Stimulated activated CD4-positive, alpha-beta T cell treated with anti-CD3 and anti-CD28 coated beads, Interleukin-1b, Interleukin-23, amount 100 ng/mL, for 24 hours (primary cell): ENCODE measurements at regions not wholly inside any gene's neighbourhood (a gene's known extent, or its start where the extent isn't known, plus 50 kb on each side); places are given as distances from the start of the nearest gene placed in this dataset.
"Not testable (repeated sequence)": the region's sequence is repeated elsewhere in the genome, so short reads cannot be mapped to it uniquely, and the experiment has no call there.

ENCODE experiments used
- DNase-seq, 4 experiments: peaks; one replicate each; pipeline ENCODE4 v3.0.0-alpha.2; 2020; ENCODE audit warnings: low read depth in 4 of 4, low spot score in 1 of 4

DNA sequence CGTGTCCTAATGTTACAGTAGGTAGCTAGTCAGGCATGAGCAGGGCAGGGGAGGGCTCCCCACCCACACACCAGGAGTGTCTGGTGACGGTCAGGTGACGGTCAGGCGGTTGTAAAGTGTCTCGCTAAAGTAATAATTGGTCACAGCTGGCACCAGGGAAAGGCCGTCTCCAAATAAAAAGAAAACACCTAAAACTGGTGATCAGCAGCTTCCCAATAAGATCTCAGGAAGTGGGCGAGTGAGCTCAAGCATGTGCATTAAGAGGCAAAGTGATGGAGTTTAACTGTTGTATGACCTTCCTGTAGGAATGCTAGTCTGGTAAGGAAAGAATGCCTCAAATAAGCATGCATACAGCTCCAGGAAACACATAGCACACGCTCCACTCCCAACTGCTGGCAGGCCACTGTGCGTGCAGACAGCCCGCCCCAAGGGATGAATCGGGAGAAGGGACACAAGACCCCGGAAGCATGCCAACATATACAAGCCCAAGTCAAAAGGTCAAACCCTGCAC is 177.1 kb downstream of the RNF144A start:
- DNase-seq, result no peak

DNA sequence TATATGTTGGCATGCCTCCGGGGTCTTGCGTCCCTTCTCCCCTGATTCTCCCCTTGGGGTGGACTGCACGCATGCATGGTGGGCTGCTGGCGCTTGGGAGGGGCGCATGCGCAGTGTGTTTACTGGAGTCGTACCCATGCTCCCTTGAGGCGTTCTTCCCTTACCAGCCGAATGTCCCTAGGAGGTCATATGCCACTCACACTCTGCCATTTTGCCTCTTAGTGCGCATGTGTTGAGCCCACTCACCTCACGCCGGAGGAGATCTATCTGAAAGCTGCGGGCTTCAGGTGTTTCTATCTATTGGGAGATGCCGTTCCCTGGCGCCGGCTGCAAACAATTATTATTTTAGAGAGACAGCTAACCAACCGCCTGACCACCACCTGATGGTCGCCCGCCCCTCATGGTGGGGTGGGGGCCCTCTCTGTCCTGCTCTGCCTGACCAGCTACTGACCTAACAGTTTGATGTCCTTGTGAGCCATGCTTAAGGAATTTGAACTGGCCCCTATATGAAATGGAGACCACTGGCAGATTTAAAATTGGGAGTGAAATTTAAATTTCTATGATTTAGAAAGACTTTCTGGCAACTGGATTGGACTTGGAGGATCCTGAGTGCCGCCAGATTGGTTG is 179.6 kb downstream of the RNF144A start:
- no peak for DNase-seq

DNA sequence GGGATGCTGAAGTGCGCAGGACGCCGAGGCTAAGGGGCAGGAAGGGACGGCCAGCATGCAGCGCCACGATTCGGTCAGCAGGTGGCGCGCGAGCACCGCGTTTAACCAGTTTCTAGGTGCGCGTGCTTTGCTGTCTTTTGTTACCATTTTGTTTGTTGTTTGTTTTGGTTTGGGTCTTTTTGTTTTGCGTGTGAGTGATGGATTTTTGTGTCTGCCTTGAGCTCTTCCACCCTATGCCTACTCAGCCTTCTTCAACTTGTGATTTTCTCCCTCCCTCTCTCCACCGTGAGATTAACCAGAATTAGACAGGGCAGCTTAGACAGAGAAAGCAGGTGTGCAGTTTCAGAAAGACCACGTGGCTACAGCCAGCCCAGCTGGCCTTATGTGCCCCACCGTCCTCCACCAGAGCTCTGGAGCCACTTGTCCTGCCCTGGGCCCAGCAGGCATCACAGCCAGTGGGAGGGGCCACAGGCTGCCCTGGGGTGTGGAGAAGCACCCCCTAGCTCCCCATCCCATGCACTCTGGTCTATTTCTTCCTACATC is 180.2 kb downstream of the RNF144A start:
- DNase-seq, result peak; percentile 48 to 59 (median 57)

DNA sequence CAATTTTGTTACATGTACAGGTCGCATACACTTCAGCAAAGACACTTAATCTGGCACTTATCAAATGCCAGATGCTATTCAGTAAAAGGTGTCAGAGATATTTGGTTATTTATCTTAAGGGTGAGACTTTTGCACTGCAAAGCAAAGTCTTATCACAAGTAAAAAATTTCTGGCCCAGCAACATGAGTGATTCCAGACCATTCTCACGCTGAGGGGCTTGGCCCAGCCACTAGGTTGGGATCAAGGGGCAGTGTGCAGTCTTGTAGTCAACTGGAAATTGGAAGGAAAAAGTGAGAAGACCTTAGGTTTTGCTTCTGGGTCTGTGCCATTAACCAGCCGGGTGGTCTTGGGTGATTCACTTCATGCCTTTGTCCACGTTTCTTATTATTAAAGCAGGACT is 181.6 kb downstream of the RNF144A start:
- DNase-seq, result no peak

DNA sequence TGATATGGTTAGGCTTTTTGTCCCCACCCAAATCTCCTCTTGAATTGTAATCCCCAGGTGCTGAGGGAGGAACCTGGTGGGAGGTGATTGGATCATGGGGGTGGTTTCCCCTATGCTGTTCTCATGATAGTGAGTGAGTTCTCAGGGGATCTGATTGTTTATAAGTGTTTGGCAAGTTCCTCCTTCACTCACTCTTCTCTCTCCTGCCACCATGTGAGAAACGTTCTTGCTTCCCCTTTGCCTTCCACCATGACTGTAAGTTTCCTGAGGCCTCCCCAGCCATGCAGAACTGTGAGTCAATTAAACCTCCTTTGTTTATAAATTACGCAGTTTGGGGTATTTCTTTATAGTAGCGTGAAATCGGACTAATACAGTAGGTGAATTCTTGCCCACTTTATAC is 182.5 kb downstream of the RNF144A start:
- not testable (repeated sequence) for DNase-seq

DNA sequence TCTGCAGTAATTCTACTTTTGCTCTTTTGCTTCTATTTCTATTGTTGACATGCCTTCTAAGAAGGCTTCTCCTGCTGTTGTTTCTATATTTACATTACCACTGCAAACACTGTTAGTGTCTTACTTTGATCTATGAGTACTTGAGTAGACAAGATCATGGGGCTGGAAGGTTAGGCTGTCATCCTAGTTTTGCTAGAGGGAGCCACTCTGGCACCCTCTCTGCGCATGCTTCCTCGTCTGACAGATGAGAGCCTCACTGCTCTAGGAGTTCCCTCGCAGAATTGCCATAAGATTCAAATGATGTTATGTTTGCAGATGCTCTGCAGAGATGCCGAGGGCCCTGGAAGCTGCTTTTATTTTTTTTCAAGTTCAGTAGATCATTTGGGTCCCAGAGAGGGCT is 185.6 kb downstream of the RNF144A start:
- DNase-seq, result no peak

DNA sequence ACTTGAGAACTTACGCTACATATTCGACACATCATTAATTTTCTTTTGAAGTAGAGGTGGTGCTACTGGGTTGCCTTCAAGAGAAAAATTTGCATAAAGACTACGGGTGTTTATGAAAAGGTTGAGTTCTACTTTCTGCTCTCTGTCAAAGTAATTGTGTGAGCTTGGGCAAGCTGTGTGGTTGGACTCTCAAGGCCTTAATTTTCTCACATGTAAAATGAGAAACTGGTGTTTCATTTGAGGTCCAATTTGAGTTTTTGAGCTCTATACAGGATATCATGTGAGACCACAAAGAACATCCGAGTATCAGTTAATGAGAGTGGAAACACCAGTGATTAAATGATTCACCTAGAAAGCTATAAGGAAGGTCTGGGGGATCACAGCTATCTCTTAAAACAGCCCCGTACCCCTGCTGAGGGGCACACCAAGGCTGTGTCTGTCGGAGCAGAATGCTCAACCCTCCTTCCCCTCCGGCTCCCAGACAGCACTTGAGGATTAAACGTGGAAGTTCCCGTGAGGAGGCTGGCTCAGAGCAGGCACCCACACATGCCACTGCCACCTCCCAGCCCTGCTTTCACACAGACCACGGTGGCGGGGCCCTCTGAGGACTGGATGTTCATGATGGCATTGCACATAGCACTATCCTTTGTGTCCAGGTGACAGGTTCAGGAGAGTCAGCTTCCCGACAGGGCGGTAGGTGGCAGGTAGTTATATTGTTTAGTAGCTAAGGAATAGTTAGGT is 191.8 kb downstream of the RNF144A start:
- DNase-seq, result no peak

DNA sequence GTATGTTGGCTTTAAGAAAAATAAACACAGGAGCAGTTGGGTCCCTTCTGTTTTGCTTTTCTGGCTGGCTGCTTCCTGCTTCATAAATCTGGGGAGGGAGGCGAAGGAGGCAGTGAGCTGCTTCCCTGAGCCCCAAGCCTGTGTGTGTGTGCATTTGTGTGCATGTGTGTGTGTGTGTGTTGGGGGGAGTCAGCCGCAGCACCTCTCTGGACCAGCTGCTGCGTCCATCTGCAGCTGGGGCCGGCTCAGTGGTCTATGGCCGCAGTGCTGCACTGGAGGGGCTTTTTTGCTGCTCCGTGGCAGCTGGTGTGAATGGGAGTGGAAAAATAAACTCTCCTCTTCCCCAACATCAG is 192.3 kb downstream of the RNF144A start:
- DNase-seq, result no peak

DNA sequence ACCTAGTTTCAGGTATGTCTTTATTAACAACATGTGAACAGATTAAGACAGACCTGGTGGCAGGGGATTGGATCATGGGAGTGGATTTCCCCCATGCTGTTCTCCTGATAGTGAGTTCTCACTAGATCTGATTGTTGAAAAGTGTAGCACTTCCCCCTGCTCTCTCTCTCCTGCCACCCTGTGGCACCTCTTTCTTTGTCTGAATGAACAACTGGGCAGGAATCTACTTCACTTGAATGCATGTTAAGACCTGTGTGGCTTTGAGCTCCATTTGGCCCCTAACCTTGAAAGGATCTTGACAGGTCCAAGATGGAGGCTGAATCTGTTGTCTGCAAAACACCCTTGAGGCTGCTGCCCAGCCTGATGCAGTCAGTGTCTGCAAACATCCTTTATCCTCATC is 194.4 kb downstream of the RNF144A start:
- no peak for DNase-seq

DNA sequence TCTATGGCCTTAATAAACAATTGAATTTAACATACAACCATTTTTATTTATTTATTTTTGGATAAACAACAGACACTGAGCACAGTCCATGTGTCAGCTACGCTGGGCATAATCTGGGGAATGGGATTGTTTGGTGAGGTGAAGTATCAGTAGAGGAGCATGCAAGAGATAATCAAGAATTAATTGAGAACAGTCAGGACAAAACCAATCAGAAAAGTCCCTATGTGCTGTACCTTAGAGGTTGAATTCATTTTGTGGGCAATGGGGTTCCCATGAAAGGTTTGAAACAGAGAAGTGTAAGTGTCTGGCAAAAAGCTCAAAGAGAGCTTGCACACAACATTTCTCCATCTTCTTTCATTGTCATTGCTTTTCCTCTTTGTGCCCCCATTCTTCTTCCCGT is 198.2 kb downstream of the RNF144A start:
- DNase-seq, result no peak

DNA sequence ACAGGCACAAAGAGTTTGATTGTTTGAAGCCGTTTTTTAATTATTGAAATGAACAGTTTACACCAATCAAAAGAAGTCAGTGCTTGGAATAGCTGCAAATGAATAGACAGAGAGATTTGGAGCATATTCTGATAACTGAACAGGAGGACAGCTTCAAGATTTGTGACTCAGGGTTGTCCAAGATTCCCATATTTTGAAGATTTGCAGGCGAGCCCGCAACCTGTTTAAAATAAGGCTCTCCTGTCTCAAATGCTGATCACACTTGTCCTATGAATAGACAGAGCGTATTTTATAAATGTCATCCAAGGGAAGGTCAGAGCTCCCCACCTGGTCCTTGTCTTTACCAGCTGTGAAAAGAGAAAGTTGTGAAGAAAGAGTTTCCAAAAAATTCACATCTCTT is 198.7 kb downstream of the RNF144A start:
- no peak for DNase-seq

DNA sequence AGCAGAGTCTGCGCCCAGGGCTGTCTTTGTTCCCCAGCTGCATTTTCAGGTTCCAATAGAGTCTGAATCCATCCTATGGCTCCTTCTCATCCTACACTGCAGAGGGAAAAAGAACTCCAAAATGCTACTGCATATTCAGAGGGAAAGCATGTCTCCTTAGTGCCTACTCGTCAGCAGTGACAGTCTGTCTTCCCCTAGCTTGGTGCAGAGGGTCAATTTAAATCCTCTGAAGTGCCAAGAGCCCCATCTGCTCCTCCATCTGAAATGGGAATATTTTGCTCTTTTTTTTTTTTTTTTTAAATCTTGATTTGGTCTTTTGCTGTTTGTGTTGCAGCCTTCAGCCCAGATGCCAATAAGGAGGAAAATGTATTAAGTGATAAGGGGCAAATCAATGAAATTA is 199.3 kb downstream of the RNF144A start:
- DNase-seq, result no peak

DNA sequence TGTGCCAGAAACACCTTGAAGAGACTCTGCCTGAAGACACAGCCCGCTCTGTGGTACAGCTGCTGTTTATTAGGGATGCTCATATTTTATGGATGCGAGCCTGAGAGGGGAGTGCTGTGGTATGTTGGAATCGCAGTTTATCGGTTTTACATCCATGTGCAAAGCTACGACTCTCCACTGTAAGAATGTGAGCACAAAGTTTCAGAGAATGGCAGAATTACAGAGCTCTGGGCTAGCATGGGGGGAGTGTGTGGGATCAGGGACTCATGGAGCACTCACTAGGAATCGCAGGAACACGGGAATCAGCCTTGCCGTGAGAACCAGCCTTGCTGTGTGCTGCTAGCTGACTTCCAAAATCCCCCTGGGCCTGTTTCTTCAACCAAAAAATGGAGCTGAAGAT is 199.9 kb downstream of the RNF144A start:
- DNase-seq, result no peak

DNA sequence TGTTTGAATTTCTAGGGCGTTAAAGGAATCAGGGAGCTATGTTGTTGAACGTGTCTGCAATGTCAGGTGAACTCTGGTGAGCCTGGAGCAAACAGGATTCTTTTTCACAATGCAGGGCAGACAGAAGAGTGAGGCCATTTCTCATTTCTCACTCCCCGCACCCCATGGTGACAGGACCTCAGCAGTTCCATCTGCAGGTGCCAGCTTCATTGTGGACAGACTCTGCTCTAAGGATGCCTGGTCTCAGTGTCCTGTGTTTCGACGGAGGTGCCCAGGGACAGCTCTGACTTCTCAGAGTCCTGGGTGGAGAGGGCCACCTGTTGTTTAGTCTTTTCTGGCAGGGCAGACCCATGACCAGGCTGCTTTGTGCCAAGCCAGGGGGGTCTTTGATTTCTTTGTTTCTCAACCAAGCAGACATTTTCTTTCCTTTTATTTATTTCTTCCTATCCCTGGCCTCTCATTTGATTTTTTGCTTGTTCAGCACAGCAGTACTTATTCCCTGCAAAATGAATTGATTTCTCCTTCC is 201.5 kb downstream of the RNF144A start:
- DNase-seq, result no peak

DNA sequence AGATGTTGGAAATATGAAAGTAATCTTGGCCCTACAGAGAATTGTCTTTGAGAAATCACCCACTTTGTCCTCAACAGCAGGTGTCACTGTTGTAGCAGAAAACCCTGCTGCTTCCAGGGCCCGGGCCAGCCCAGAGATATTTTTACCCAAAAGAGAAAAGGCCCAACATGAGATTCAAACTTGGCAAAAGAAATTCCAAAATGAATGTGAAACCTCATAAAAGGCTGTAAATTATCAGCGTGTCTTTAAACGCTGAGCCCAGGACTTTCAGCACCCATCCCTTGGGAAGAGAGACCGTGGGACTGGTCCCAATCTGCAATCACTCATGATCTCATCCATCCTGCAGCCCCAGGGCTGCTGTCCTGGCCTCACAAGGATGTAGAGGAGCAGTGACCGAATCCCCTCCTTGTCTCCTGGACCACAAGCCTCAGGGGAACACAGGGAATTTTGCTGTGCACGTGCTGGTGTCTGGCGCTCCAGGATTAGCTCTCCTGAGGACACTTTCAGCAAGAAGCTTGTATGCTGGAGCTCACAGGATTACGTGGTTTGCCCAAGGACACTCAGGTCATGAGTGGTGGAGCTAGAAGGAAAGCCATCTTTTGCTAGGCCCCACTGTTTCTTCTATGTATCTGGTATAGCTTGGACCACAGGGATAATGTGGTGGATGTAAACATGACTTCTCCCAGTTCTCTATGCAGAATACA is 202.1 kb downstream of the RNF144A start:
- DNase-seq, result no peak

DNA sequence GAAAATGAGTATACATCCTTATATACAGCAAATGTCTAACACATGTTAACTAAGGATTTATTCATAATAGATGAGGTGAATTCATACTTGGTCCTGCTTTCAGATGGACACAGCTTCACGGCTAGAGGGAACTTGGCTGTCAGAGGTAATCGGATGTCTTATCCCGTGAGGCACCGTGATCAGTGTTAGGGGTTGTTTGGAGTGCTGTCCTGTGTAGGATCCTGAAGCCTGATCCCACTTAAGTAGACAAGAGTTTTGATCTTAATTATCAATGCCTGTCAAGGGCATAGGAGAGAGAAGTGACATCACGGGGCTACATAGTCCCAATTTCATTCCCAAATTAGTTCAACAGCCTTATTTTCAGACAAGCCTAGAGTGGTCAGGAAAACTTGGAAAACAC is 204.6 kb downstream of the RNF144A start:
- no peak for DNase-seq

DNA sequence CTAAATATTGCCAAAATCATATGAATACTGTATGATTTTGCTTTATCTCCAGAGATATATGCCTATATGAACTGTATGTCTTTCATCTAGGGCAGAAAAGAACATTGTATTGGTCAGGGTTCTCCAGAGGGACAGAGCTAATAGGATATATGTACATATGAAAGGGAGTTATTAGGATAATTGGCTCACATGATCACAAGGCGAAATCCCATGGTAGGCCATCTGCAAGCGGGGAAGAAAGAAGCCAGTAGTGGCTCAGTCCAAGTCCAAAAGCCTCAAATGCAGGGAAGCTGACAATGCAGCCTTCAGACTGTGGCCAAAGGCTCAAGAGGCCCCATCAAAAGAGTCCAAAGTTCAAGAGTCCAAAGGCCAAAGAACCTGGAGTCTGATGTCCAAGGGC is 209.9 kb downstream of the RNF144A start:
- DNase-seq, result no peak

DNA sequence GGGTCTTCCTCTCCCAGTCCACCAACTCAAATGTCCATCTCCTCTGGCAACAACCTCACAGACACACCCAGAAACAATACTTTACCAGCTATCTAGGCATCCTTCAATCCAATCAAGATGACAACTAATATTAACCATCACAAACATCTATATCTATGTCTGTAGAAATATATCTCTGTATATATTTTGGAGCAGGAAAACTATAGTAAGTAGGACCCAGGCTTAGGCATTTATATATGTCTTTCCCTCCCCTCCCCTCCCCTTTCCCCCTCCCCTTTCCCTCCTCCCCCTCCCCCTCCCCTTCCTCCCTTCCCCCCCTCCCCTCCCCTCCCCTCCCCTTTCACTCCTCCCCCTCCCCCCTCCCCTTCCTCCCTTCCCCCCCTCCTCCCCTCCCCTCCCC is 210.5 kb downstream of the RNF144A start:
- no peak for DNase-seq

DNA sequence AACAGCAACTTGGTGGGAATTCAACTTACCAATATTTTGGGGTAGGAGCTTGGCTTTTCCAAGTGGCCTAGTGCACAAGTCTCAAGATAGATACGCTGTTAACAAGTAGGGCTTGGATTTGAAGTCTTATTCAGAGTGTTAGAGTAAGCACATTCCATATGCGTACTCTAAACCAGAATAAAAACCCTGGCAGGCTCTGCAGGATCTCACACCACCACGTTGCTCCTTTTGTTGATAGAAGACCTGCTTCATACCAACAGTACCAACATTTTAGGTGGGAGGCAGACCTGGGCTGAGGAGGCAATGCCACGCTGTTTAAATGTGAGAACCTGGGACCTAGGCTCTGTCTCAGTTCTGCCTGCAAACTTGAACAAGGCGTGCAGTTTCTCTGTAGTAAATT is 214.0 kb downstream of the RNF144A start:
- DNase-seq, result no peak

DNA sequence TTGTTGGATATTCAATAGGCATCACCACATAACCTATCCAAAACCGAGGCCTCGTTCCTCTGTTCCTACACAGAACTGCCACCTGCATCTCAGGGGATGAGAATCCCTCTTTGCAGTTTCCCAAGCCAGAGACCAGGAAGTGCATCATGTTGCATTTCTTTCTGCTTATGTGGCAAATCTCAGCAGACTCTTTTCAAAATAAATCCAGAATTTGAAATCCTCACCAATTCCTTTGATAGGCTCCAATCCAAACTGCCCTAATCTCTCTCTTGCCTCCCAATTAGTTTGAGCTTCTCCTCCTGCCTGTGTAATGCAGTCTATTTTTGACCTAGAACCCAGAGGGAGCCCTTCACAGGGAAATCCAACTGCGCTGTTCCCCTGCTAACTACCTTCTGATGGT is 215.5 kb downstream of the RNF144A start:
- no peak for DNase-seq

DNA sequence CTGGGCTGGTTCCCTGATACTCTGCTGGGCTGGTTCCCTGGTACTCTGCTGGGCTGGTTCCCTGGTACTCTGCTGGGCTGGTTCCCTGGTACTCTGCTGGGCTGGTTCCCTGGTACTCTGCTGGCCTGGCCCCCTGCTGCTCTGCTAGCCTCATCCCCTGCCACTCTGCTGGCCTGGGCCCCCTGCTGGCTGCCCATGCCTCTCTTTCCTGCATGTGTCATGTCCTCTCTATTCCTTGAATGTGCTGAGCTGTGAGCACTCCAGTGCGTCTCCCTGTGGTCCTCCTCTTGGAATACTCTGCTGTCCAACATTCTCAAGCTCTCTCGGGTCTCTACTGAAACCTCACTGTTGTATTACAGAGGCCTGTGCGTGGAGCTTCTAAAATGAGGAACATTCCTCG is 216.3 kb downstream of the RNF144A start:
- DNase-seq, result no peak

DNA sequence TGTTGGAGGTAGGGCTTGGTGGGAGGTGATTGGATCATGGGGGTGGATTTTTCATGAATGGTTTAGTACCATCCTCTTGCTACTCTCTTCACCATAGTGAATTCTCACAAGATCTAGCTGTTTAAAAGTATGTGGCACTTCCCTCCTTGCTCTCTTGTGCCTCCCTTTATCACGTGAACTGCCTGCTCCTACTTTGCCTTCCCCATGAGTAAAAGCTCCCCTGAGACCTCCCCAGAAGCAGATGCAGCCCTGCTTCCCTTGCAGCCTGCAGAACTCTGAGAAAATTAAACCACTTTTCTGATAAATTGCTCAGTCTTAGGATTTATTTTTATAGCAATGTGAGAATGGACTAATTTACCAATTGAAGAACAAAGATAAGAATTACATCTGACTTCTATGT is 223.1 kb downstream of the RNF144A start:
- no peak for DNase-seq
